ENCODE measurements at regions not wholly inside any gene's neighbourhood (a gene's known extent, or its start where the extent isn't known, plus 50 kb on each side); places are given as distances from the start of the nearest gene placed in this dataset.

GRCh38 chr2:126219081-126219480, 436.9 kb upstream of the GYPC start:
- H3K4me3 Mint-ChIP-seq: no peak overlapping the region
- H3K27ac Mint-ChIP-seq (ENCODE audit: unreplicated experiment): no peak overlapping the region
- no peak for DNase-seq (ENCODE audit: low read depth, low spot score)
- no peak for TF ChIP-seq CTCF (conservative IDR thresholded peaks at IDR 0.05)
- H3K27me3 Mint-ChIP-seq (ENCODE audit: low read depth): no peaks in the 10 kb centered on the region
- H3K36me3 Mint-ChIP-seq (ENCODE audit: low read depth): peaks cover 3% of the 10 kb centered on the region
- H3K9me3 Mint-ChIP-seq: peaks cover 10% of the 10 kb centered on the region
- peaks cover 15% of the 10 kb centered on the region for H3K4me1 Mint-ChIP-seq

GRCh38 chr2:126220331-126220730, 435.6 kb upstream of the GYPC start:
- Mint-ChIP-seq H3K27ac (ENCODE audit: unreplicated experiment) (peak overlapping the region; percentile 64), H3K9me3 (peaks cover 13% of the 10 kb centered on the region), H3K4me3 (no peak overlapping the region), H3K4me1 (peaks cover 15% of the 10 kb centered on the region), H3K27me3 (ENCODE audit: low read depth) (no peaks in the 10 kb centered on the region), H3K36me3 (ENCODE audit: low read depth) (peaks cover 3% of the 10 kb centered on the region)
- TF ChIP-seq CTCF (conservative IDR thresholded peaks at IDR 0.05): no peak
- DNase-seq (ENCODE audit: low read depth, low spot score): no peak

GRCh38 chr2:126221506-126221905, 434.5 kb upstream of the GYPC start:
- DNase-seq (ENCODE audit: low read depth, low spot score): no peak
- Mint-ChIP-seq H3K27ac (ENCODE audit: unreplicated experiment) (peak overlapping the region; percentile 57), H3K27me3 (ENCODE audit: low read depth) (no peaks in the 10 kb centered on the region), H3K9me3 (peaks cover 13% of the 10 kb centered on the region), H3K4me3 (no peak overlapping the region), H3K4me1 (peaks cover 13% of the 10 kb centered on the region), H3K36me3 (ENCODE audit: low read depth) (peaks cover 3% of the 10 kb centered on the region)
- no peak for TF ChIP-seq CTCF (conservative IDR thresholded peaks at IDR 0.05)

GRCh38 chr2:126222278-126222677, 433.7 kb upstream of the GYPC start:
- Mint-ChIP-seq H3K4me3 (no peak overlapping the region), H3K9me3 (peaks cover 13% of the 10 kb centered on the region), H3K27ac (ENCODE audit: unreplicated experiment) (no peak overlapping the region), H3K36me3 (ENCODE audit: low read depth) (peaks cover 3% of the 10 kb centered on the region), H3K4me1 (peaks cover 11% of the 10 kb centered on the region), H3K27me3 (ENCODE audit: low read depth) (no peaks in the 10 kb centered on the region)
- DNase-seq (ENCODE audit: low read depth, low spot score): no peak
- TF ChIP-seq CTCF (conservative IDR thresholded peaks at IDR 0.05): no peak

GRCh38 chr2:126224776-126225175, 431.2 kb upstream of the GYPC start:
- Mint-ChIP-seq H3K4me1 (peaks cover 11% of the 10 kb centered on the region), H3K9me3 (peaks cover 15% of the 10 kb centered on the region), H3K36me3 (ENCODE audit: low read depth) (peaks cover 3% of the 10 kb centered on the region), H3K27ac (ENCODE audit: unreplicated experiment) (no peak overlapping the region), H3K4me3 (no peak overlapping the region), H3K27me3 (ENCODE audit: low read depth) (no peaks in the 10 kb centered on the region)
- no peak for DNase-seq (ENCODE audit: low read depth, low spot score)
- TF ChIP-seq CTCF (conservative IDR thresholded peaks at IDR 0.05): no peak

GRCh38 chr2:126227250-126227649, 428.7 kb upstream of the GYPC start:
- Mint-ChIP-seq H3K27me3 (ENCODE audit: low read depth) (no peaks in the 10 kb centered on the region), H3K4me3 (no peak overlapping the region), H3K36me3 (ENCODE audit: low read depth) (no peaks in the 10 kb centered on the region), H3K4me1 (peaks cover 4% of the 10 kb centered on the region), H3K9me3 (peaks cover 7% of the 10 kb centered on the region), H3K27ac (ENCODE audit: unreplicated experiment) (no peak overlapping the region)
- DNase-seq (ENCODE audit: low read depth, low spot score): no peak
- peak; percentile 34 for TF ChIP-seq CTCF (conservative IDR thresholded peaks at IDR 0.05)

All from neural crest cell (in vitro differentiated cells).